ENCODE measurements at regions not wholly inside any gene's neighbourhood (a gene's known extent, or its start where the extent isn't known, plus 50 kb on each side); places are given as distances from the start of the nearest gene placed in this dataset.

DNA sequence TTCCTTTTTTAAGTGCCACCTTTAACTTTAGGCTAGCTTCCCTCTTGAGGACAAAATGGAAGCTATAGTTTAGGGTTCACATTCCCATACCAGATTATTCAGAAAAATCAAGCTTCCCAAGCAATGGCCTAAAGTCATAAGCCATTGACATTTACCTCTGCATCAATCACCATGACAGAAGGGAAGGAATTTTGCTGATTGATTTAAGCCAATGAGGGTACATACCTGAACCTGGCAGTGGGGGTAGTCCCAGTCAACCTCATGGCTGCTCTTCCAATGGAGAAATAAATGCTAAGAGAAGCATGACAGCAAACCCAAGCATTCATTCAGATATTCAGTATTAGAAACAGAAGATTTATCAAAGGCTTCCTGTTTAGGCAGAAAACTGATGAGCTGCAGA lies 128.4 kb upstream of the CREB1 start:
- TF ChIP-seq, protein P1, sequence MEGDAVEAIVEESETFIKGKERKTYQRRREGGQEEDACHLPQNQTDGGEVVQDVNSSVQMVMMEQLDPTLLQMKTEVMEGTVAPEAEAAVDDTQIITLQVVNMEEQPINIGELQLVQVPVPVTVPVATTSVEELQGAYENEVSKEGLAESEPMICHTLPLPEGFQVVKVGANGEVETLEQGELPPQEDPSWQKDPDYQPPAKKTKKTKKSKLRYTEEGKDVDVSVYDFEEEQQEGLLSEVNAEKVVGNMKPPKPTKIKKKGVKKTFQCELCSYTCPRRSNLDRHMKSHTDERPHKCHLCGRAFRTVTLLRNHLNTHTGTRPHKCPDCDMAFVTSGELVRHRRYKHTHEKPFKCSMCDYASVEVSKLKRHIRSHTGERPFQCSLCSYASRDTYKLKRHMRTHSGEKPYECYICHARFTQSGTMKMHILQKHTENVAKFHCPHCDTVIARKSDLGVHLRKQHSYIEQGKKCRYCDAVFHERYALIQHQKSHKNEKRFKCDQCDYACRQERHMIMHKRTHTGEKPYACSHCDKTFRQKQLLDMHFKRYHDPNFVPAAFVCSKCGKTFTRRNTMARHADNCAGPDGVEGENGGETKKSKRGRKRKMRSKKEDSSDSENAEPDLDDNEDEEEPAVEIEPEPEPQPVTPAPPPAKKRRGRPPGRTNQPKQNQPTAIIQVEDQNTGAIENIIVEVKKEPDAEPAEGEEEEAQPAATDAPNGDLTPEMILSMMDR (IDR thresholded peaks at IDR 0.05) = no peak
- no peak for TF ChIP-seq POLR2A (IDR thresholded peaks at IDR 0.05)

Measured in ovary (tissue), 3 donors.